Epithelial cell of esophagus (primary cell): ENCODE measurements at regions not wholly inside any gene's neighbourhood (a gene's known extent, or its start where the extent isn't known, plus 50 kb on each side); places are given as distances from the start of the nearest gene placed in this dataset.

ENCODE experiments used
- DNase-seq: peaks from one replicate; pipeline ENCODE4 v3.0.0; 2010; ENCODE audit warnings: low read depth
- H3K4me3 ChIP-seq: 2 replicates; pipeline ENCODE4 v1.5.1; 2011; ENCODE audit warnings: mild to moderate bottlenecking, low read length, control low read depth
- TF ChIP-seq, protein P1 (sequence below): IDR thresholded peaks from 2 replicates; pipeline ENCODE4 v1.5.1; 2011; ENCODE audit warnings: low read depth, mild to moderate bottlenecking, low read length, control low read depth, inconsistent platforms; ENCODE audit not compliant: insufficient read depth; ENCODE audit errors: missing control alignments

DNA sequence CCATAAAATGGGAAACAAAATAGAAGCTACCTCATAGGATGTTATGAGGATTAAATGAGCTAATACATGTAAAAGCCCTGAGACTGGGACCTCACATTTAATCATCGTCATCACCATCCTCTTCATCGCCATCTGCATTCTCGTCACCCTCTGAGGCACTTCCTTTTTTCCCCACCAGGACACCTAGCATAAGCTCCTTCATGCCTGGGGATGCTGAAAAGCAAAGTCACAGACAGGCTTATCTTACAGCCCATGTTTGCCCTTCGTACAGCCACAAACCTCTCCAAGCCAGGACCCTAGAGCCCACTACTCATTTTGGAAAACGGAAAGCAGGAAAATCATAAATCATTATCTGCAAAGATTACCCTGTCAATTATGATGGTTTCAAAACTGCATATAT, 249.6 kb downstream of the GPAM start:
- no peak overlapping the region for H3K4me3 ChIP-seq
- DNase-seq: no peak

GRCh38 chr10:111934931-111935330, 248.6 kb downstream of the GPAM start:
- DNase-seq: no peak

More for the DNA sequence above, 249.6 kb downstream of the GPAM start:
- TF ChIP-seq, protein P1, sequence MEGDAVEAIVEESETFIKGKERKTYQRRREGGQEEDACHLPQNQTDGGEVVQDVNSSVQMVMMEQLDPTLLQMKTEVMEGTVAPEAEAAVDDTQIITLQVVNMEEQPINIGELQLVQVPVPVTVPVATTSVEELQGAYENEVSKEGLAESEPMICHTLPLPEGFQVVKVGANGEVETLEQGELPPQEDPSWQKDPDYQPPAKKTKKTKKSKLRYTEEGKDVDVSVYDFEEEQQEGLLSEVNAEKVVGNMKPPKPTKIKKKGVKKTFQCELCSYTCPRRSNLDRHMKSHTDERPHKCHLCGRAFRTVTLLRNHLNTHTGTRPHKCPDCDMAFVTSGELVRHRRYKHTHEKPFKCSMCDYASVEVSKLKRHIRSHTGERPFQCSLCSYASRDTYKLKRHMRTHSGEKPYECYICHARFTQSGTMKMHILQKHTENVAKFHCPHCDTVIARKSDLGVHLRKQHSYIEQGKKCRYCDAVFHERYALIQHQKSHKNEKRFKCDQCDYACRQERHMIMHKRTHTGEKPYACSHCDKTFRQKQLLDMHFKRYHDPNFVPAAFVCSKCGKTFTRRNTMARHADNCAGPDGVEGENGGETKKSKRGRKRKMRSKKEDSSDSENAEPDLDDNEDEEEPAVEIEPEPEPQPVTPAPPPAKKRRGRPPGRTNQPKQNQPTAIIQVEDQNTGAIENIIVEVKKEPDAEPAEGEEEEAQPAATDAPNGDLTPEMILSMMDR: no peak

GRCh38 chr10:111936143-111936542, 247.4 kb downstream of the GPAM start:
- H3K4me3 ChIP-seq: no peak overlapping the region
- TF ChIP-seq, protein P1: no peak
- no peak for DNase-seq

More at GRCh38 chr10:111934931-111935330, 248.6 kb downstream of the GPAM start:
- H3K4me3 ChIP-seq: no peak overlapping the region
- TF ChIP-seq, protein P1: no peak

DNA sequence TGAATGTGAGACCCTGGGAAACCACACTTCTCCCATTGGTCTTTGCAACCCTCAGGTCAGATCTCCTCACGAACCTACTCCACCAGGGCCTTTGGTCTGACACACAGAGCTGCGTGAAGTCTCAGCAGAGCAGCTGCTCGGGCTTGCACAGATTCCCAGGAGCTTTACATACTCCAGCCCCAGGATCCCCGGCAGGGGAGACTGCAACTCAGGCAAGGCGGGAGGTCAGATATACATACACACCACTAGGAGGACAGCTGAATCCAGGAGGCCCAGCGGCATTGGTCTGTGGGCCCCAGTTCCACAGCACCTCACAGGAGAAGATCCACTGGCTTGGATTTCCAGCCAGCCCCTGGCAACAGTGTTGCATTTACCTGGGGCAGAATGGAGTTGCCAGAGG, 239.2 kb downstream of the GPAM start:
- TF ChIP-seq, protein P1: no peak
- H3K4me3 ChIP-seq: no peak overlapping the region
- no peak for DNase-seq

- no peak for DNase-seq
- H3K4me3 ChIP-seq: no peak overlapping the region
- TF ChIP-seq, protein P1: no peak
Measured at GRCh38 chr10:111953949-111954348, 229.6 kb downstream of the GPAM start.

DNA sequence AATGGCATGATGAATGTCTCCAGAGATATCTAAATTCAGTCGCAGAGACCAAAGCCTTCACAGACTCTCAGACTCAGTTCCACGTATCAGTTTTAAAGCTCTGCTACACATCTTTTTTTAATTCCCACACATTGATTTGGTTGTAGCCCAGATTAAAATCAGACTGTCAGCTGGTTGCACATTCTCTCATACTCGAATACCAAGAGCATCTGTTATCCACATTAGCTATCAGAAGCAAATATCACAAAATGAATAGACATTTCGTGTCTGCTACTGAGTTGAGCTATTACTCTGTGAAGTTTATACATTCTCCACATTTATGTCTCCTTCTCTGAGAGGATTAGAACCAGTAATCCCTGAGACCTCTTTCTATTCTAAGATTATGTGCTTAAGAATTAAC, 229.2 kb downstream of the GPAM start:
- H3K4me3 ChIP-seq: no peak overlapping the region
- TF ChIP-seq, protein P1: no peak
- DNase-seq: no peak

GRCh38 chr10:111956841-111957240, 226.7 kb downstream of the GPAM start:
- TF ChIP-seq, protein P1: no peak
- no peak for DNase-seq
- no peak overlapping the region for H3K4me3 ChIP-seq
